H1 (cell line): ENCODE measurements at regions not wholly inside any gene's neighbourhood (a gene's known extent, or its start where the extent isn't known, plus 50 kb on each side); places are given as distances from the start of the nearest gene placed in this dataset.

ENCODE experiments used
- HDAC6 ChIP-seq: IDR thresholded peaks from one replicate; pipeline ENCODE4 v1.7.1; 2012; ENCODE audit warnings: low read depth, mild to moderate bottlenecking, inconsistent platforms, low read length, moderate library complexity
- POU5F1 ChIP-seq: IDR thresholded peaks from 2 replicates; pipeline ENCODE4 v1.6.1; 2011; ENCODE audit warnings: low read depth, mild to moderate bottlenecking, low read length, moderate library complexity

GRCh38 chr22:49352361-49353169, 475.1 kb downstream of the BRD1 start (continued):
- no peak for TF ChIP-seq POU5F1
- TF ChIP-seq HDAC6, result no peak
